ENCODE measurements at regions not wholly inside any gene's neighbourhood (a gene's known extent, or its start where the extent isn't known, plus 50 kb on each side); places are given as distances from the start of the nearest gene placed in this dataset.

- Histone ChIP-seq H3K27me3 (ENCODE audit: control insufficient read depth, insufficient read depth, low read length) (peaks cover 4% of the 10 kb centered on the region), H3K36me3 (ENCODE audit: control insufficient read depth, insufficient read depth, low read length) (no peaks in the 10 kb centered on the region), H3K4me3 (ENCODE audit: low read depth, low read length) (no peak overlapping the region)
- DNase-seq (ENCODE audit: low read depth) = no peak
- no peak for TF ChIP-seq CTCF (IDR thresholded peaks at IDR 0.05; ENCODE audit: insufficient read depth, low read length, poor library complexity, severe bottlenecking)
These were observed 176.4 kb upstream of the MYT1L start for GRCh38 chr2:2507417-2507997.

GRCh38 chr2:2506536-2506935 lies 175.5 kb upstream of the MYT1L start:
- H3K27me3 ChIP-seq (ENCODE audit: control insufficient read depth, insufficient read depth, low read length) = peaks cover 4% of the 10 kb centered on the region
- H3K4me3 ChIP-seq (ENCODE audit: low read depth, low read length) = no peak overlapping the region
- DNase-seq (ENCODE audit: low read depth) = no peak
- TF ChIP-seq CTCF (IDR thresholded peaks at IDR 0.05; ENCODE audit: insufficient read depth, low read length, poor library complexity, severe bottlenecking) = no peak
- H3K36me3 ChIP-seq (ENCODE audit: control insufficient read depth, insufficient read depth, low read length) = no peaks in the 10 kb centered on the region

- no peak overlapping the region for H3K4me3 ChIP-seq (ENCODE audit: low read depth, low read length)
- no peak for TF ChIP-seq CTCF (IDR thresholded peaks at IDR 0.05; ENCODE audit: insufficient read depth, low read length, poor library complexity, severe bottlenecking)
- H3K27me3 ChIP-seq (ENCODE audit: control insufficient read depth, insufficient read depth, low read length) = peaks cover 4% of the 10 kb centered on the region
- H3K36me3 ChIP-seq (ENCODE audit: control insufficient read depth, insufficient read depth, low read length) = no peaks in the 10 kb centered on the region
- DNase-seq (ENCODE audit: low read depth) = no peak
These were observed 174.5 kb upstream of the MYT1L start for GRCh38 chr2:2505604-2506003.

GRCh38 chr2:2503864-2504418 lies 172.9 kb upstream of the MYT1L start:
- TF ChIP-seq CTCF (IDR thresholded peaks at IDR 0.05; ENCODE audit: insufficient read depth, low read length, poor library complexity, severe bottlenecking) = no peak
- Histone ChIP-seq H3K27me3 (ENCODE audit: control insufficient read depth, insufficient read depth, low read length) (peaks cover 4% of the 10 kb centered on the region), H3K4me3 (ENCODE audit: low read depth, low read length) (no peak overlapping the region), H3K36me3 (ENCODE audit: control insufficient read depth, insufficient read depth, low read length) (no peaks in the 10 kb centered on the region)
- no peak for DNase-seq (ENCODE audit: low read depth)

GRCh38 chr2:2502201-2502549 lies 171.1 kb upstream of the MYT1L start:
- Histone ChIP-seq H3K27me3 (ENCODE audit: control insufficient read depth, insufficient read depth, low read length) (no peaks in the 10 kb centered on the region), H3K4me3 (ENCODE audit: low read depth, low read length) (no peak overlapping the region), H3K36me3 (ENCODE audit: control insufficient read depth, insufficient read depth, low read length) (no peaks in the 10 kb centered on the region)
- no peak for DNase-seq (ENCODE audit: low read depth)
- no peak for TF ChIP-seq CTCF (IDR thresholded peaks at IDR 0.05; ENCODE audit: insufficient read depth, low read length, poor library complexity, severe bottlenecking)

Data from kidney epithelial cell (primary cell).